Esophagus muscularis mucosa (tissue), 3 donors: ENCODE measurements at regions not wholly inside any gene's neighbourhood (a gene's known extent, or its start where the extent isn't known, plus 50 kb on each side); places are given as distances from the start of the nearest gene placed in this dataset.

Experiments used
- CTCF ChIP-seq, 3 experiments: fragments of 200-600 bp in 2 of 3; fragments of 450-650 bp in 1 of 3; sonication (generic) in 2 of 3; IDR thresholded peaks; one replicate each; pipeline ENCODE4 v1.5.1; 2017 to 2019; ENCODE audit warnings: antibody characterized with exemption in 3 of 3, mild to moderate bottlenecking in 2 of 3, moderate library complexity in 1 of 3
- POLR2A ChIP-seq: fragments of 450-650 bp; IDR thresholded peaks from one replicate; pipeline ENCODE4 v1.6.1; 2017; ENCODE audit warnings: antibody characterized with exemption, moderate library complexity, mild to moderate bottlenecking, low read depth
- POLR2AphosphoS5 ChIP-seq, 2 donors: sonication (generic); formaldehyde crosslinking; IDR thresholded peaks; one replicate each; pipeline ENCODE4 v1.6.1; 2017; ENCODE audit warnings: antibody characterized with exemption in 2 of 2

DNA sequence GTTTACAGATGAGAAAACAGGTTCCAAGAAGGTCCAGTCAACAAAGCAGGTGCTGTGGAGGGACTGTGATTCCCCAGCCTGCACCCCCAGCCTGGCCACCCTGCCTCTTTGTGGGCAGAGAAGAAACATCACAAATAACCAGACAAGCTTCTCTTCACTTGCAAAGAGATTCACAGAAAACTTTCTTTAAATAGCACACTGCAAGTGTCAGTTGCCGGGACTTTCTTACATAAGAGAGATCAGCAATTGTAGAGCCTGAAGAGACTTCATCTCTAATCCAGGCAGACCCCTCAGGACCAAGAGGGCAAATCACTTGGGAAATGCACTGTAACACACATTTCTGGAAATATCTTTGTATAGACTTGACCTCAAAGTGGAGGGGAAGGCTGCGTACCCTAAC lies 207.9 kb upstream of the CHRNA7 start:
- TF ChIP-seq CTCF (IDR thresholded peaks at IDR 0.05) (no peak), POLR2A (no peak), POLR2AphosphoS5 (IDR thresholded peaks at IDR 0.05) (no peak)
